Left hindlimb (tissue), 1 donor: ENCODE measurements at regions not wholly inside any gene's neighbourhood (a gene's known extent, or its start where the extent isn't known, plus 50 kb on each side); places are given as distances from the start of the nearest gene placed in this dataset.
A peak's percentile ranks its signal among the peaks of the same experiment; 100 is the strongest.

Source experiments
- DNase-seq: peaks from one replicate; pipeline ENCODE4 v3.0.0-alpha.2; 2018

- no peak for DNase-seq
These were observed 127.0 kb downstream of the PRELID2 start for GRCh38 chr5:145708169-145708568.

GRCh38 chr5:145704724-145705123, 130.4 kb downstream of the PRELID2 start:
- no peak for DNase-seq

- DNase-seq = no peak
These were observed 131.3 kb downstream of the PRELID2 start for GRCh38 chr5:145703856-145704255.

- no peak for DNase-seq
These were observed 133.7 kb downstream of the PRELID2 start for GRCh38 chr5:145701404-145701803.

- no peak for DNase-seq
These were observed 135.3 kb downstream of the PRELID2 start for GRCh38 chr5:145699846-145700245.

- DNase-seq = no peak
These were observed 137.7 kb downstream of the PRELID2 start for GRCh38 chr5:145697251-145697990.

- DNase-seq = no peak
These were observed 145.9 kb downstream of the PRELID2 start for GRCh38 chr5:145689235-145689634.

GRCh38 chr5:145687943-145688342, 147.2 kb downstream of the PRELID2 start:
- no peak for DNase-seq

GRCh38 chr5:145685417-145685816, 149.7 kb downstream of the PRELID2 start:
- no peak for DNase-seq

GRCh38 chr5:145683431-145683830, 151.7 kb downstream of the PRELID2 start:
- no peak for DNase-seq

GRCh38 chr5:145682197-145682899, 152.8 kb downstream of the PRELID2 start:
- DNase-seq = peak; percentile 35

- DNase-seq = no peak
These were observed 153.5 kb downstream of the PRELID2 start for GRCh38 chr5:145681686-145682085.

- DNase-seq = no peak
These were observed 153.9 kb downstream of the PRELID2 start for GRCh38 chr5:145681216-145681615.

GRCh38 chr5:145680767-145681166, 154.4 kb downstream of the PRELID2 start:
- peak; percentile 66 for DNase-seq

GRCh38 chr5:145680169-145680568, 155.0 kb downstream of the PRELID2 start:
- no peak for DNase-seq

GRCh38 chr5:145678255-145678654, 156.9 kb downstream of the PRELID2 start:
- no peak for DNase-seq

GRCh38 chr5:145673786-145674185, 161.4 kb downstream of the PRELID2 start:
- no peak for DNase-seq

- DNase-seq = no peak
These were observed 166.4 kb downstream of the PRELID2 start for GRCh38 chr5:145668714-145669113.

- DNase-seq = no peak
These were observed 167.4 kb downstream of the PRELID2 start for GRCh38 chr5:145667742-145668141.

GRCh38 chr5:145666591-145666990, 168.6 kb downstream of the PRELID2 start:
- DNase-seq = no peak

GRCh38 chr5:145661737-145662485, 173.2 kb downstream of the PRELID2 start:
- no peak for DNase-seq

GRCh38 chr5:145660897-145661640, 174.1 kb downstream of the PRELID2 start:
- DNase-seq = peak; percentile 32

GRCh38 chr5:145658435-145658834, 176.7 kb downstream of the PRELID2 start:
- DNase-seq = no peak
